ENCODE measurements at regions not wholly inside any gene's neighbourhood (a gene's known extent, or its start where the extent isn't known, plus 50 kb on each side); places are given as distances from the start of the nearest gene placed in this dataset.

- TF ChIP-seq CTCF (conservative IDR thresholded peaks at IDR 0.05) (no peak), ZFX (IDR thresholded peaks at IDR 0.05) (no peak)
Measured at GRCh38 chr21:15130751-15131150, 66.0 kb upstream of the NRIP1 start.

Data from C4-2B (cell line).